ENCODE measurements at regions not wholly inside any gene's neighbourhood (a gene's known extent, or its start where the extent isn't known, plus 50 kb on each side); places are given as distances from the start of the nearest gene placed in this dataset.

- no peak overlapping the region for H3K27ac ChIP-seq (ENCODE audit: low read depth, low read length, severe bottlenecking)
- WGBS, 2 experiments (ENCODE audit: insufficient coverage in 2 of 2) = 93 to 100% methylated on average over 1 to 2 of the region's 3 CpGs
- H3K4me3 ChIP-seq (ENCODE audit: extremely low read depth, insufficient read depth, low read length, poor library complexity, severe bottlenecking) = no peak overlapping the region
- H3K9me3 ChIP-seq (ENCODE audit: control insufficient read depth, low read length) = peaks cover 8% of the 10 kb centered on the region
- H3K36me3 ChIP-seq (ENCODE audit: control insufficient read depth, insufficient read depth, low read length) = no peaks in the 10 kb centered on the region
- no peaks in the 10 kb centered on the region for H3K4me1 ChIP-seq (ENCODE audit: control insufficient read depth, insufficient read depth, low read length, poor library complexity, severe bottlenecking)
Measured at GRCh38 chr4:35710343-35710742, 534.0 kb downstream of the ARAP2 start.

DNA sequence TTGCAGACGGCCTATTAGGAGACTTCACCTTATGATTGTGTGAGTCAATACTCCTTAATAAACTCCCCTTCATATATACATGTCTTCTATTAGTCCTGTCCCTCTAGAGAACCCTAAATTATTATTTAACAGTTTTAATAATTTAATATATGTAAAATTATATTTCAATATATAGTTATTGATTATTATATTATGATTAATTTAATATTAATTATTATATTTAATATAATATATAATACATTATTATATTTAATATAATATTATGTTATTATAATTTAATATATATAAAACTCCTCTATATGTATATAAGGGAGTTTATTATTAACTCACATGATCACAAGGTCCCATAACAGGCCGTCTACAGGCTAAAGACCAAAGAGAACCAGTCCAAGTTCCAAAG is 533.2 kb downstream of the ARAP2 start:
- Histone ChIP-seq H3K9me3 (ENCODE audit: control insufficient read depth, low read length) (peaks cover 8% of the 10 kb centered on the region), H3K36me3 (ENCODE audit: control insufficient read depth, insufficient read depth, low read length) (no peaks in the 10 kb centered on the region), H3K4me1 (ENCODE audit: control insufficient read depth, insufficient read depth, low read length, poor library complexity, severe bottlenecking) (no peaks in the 10 kb centered on the region), H3K4me3 (ENCODE audit: extremely low read depth, insufficient read depth, low read length, poor library complexity, severe bottlenecking) (no peak overlapping the region), H3K27ac (ENCODE audit: low read depth, low read length, severe bottlenecking) (no peak overlapping the region)
- no CpG with 5 or more reads among the region's 2 CpGs for WGBS, 2 experiments (ENCODE audit: insufficient coverage in 2 of 2)

DNA sequence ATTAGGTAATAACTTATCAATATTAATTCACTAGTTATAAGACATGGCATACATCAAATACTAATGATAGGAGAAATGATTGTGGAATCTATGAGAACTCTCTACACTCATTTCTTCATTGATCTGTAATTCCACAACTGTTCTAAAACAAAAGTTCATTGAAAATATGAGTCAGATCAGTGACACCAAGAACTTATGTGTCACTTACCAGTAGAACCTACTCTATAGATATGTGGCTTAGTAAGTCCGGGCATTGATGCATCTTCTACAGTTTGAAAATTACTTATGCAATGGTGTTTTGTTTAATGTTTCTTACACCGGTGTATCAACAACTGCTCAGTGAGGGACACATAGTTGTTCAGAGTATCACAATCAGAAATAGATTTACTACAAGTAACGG is 520.3 kb downstream of the ARAP2 start:
- Histone ChIP-seq H3K36me3 (ENCODE audit: control insufficient read depth, insufficient read depth, low read length) (no peaks in the 10 kb centered on the region), H3K27ac (ENCODE audit: low read depth, low read length, severe bottlenecking) (no peak overlapping the region), H3K4me1 (ENCODE audit: control insufficient read depth, insufficient read depth, low read length, poor library complexity, severe bottlenecking) (no peaks in the 10 kb centered on the region), H3K9me3 (ENCODE audit: control insufficient read depth, low read length) (no peaks in the 10 kb centered on the region), H3K4me3 (ENCODE audit: extremely low read depth, insufficient read depth, low read length, poor library complexity, severe bottlenecking) (no peak overlapping the region)
- 94% methylated on average over 2 of the region's 3 CpGs; no CpG with 5 or more reads in 1 of the 2 experiments for WGBS, 2 experiments (ENCODE audit: insufficient coverage in 2 of 2)

GRCh38 chr4:35725131-35725530 is 519.2 kb downstream of the ARAP2 start:
- WGBS, 2 experiments (ENCODE audit: insufficient coverage in 2 of 2) = 86% methylated on average over 1 of the region's 1 CpG; no CpG with 5 or more reads in 1 of the 2 experiments

GRCh38 chr4:35730414-35730813 is 513.9 kb downstream of the ARAP2 start:
- no peak overlapping the region for H3K27ac ChIP-seq (ENCODE audit: low read depth, low read length, severe bottlenecking)
- 100% methylated on average over 1 of the region's 2 CpGs for WGBS, 2 experiments (ENCODE audit: insufficient coverage in 2 of 2)
- no peaks in the 10 kb centered on the region for H3K9me3 ChIP-seq (ENCODE audit: control insufficient read depth, low read length)
- no peaks in the 10 kb centered on the region for H3K4me1 ChIP-seq (ENCODE audit: control insufficient read depth, insufficient read depth, low read length, poor library complexity, severe bottlenecking)
- no peaks in the 10 kb centered on the region for H3K36me3 ChIP-seq (ENCODE audit: control insufficient read depth, insufficient read depth, low read length)
- H3K4me3 ChIP-seq (ENCODE audit: extremely low read depth, insufficient read depth, low read length, poor library complexity, severe bottlenecking) = no peak overlapping the region

More at GRCh38 chr4:35725131-35725530, 519.2 kb downstream of the ARAP2 start:
- Histone ChIP-seq H3K36me3 (ENCODE audit: control insufficient read depth, insufficient read depth, low read length) (no peaks in the 10 kb centered on the region), H3K27ac (ENCODE audit: low read depth, low read length, severe bottlenecking) (no peak overlapping the region), H3K4me1 (ENCODE audit: control insufficient read depth, insufficient read depth, low read length, poor library complexity, severe bottlenecking) (no peaks in the 10 kb centered on the region), H3K9me3 (ENCODE audit: control insufficient read depth, low read length) (no peaks in the 10 kb centered on the region), H3K4me3 (ENCODE audit: extremely low read depth, insufficient read depth, low read length, poor library complexity, severe bottlenecking) (no peak overlapping the region)

- Histone ChIP-seq H3K4me1 (ENCODE audit: control insufficient read depth, insufficient read depth, low read length, poor library complexity, severe bottlenecking) (no peaks in the 10 kb centered on the region), H3K9me3 (ENCODE audit: control insufficient read depth, low read length) (no peaks in the 10 kb centered on the region), H3K36me3 (ENCODE audit: control insufficient read depth, insufficient read depth, low read length) (no peaks in the 10 kb centered on the region), H3K4me3 (ENCODE audit: extremely low read depth, insufficient read depth, low read length, poor library complexity, severe bottlenecking) (no peak overlapping the region), H3K27ac (ENCODE audit: low read depth, low read length, severe bottlenecking) (no peak overlapping the region)
- WGBS, 2 experiments (ENCODE audit: insufficient coverage in 2 of 2) = no CpG with 5 or more reads among the region's 3 CpGs
Measured at GRCh38 chr4:35734381-35735098, 509.8 kb downstream of the ARAP2 start.

DNA sequence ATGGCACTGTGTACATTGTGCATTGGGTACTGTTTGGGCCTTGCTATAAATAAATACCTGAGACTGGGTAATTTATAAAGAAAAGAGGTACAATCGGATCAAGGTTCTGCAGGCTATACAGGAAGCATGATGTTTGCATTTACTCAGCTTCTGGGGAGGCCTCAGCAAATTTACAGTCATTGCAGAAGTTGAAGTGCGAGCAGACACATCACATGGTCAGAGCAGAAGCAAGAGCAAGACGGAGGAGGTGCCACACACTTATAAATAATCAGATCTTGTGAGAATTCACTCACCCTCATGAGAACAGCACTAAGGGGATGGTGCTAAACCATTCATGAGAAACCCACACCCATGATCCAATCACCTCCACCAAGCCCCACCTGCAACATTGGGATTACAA is 505.0 kb downstream of the ARAP2 start:
- WGBS, 2 experiments (ENCODE audit: insufficient coverage in 2 of 2) = 50 to 100% methylated on average over 1 to 2 of the region's 3 CpGs
- Histone ChIP-seq H3K36me3 (ENCODE audit: control insufficient read depth, insufficient read depth, low read length) (no peaks in the 10 kb centered on the region), H3K4me1 (ENCODE audit: control insufficient read depth, insufficient read depth, low read length, poor library complexity, severe bottlenecking) (no peaks in the 10 kb centered on the region), H3K9me3 (ENCODE audit: control insufficient read depth, low read length) (no peaks in the 10 kb centered on the region), H3K4me3 (ENCODE audit: extremely low read depth, insufficient read depth, low read length, poor library complexity, severe bottlenecking) (no peak overlapping the region), H3K27ac (ENCODE audit: low read depth, low read length, severe bottlenecking) (no peak overlapping the region)

DNA sequence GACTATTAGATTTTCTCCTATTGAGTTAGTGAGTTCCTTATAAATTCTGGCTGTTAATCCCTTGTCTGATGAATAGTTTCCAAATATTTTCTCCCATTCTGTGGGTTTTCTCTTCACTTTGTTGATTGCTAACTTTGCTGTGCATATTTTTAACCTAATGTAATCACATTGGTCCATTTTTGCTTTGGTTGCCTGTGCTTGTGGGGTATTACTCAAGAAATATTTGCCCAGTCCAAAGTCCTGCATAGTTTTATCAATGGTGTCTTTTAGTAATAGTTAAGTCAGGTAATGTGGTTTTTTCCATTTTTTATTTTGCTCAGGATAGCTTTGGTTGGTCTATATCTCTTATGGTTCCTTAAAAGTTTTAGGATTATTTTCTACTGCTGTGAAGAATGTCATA is 490.3 kb downstream of the ARAP2 start:
- Histone ChIP-seq H3K27ac (ENCODE audit: low read depth, low read length, severe bottlenecking) (no peak overlapping the region), H3K36me3 (ENCODE audit: control insufficient read depth, insufficient read depth, low read length) (no peaks in the 10 kb centered on the region), H3K9me3 (ENCODE audit: control insufficient read depth, low read length) (no peaks in the 10 kb centered on the region), H3K4me1 (ENCODE audit: control insufficient read depth, insufficient read depth, low read length, poor library complexity, severe bottlenecking) (no peaks in the 10 kb centered on the region), H3K4me3 (ENCODE audit: extremely low read depth, insufficient read depth, low read length, poor library complexity, severe bottlenecking) (no peak overlapping the region)

GRCh38 chr4:35757836-35758235 is 486.5 kb downstream of the ARAP2 start:
- Histone ChIP-seq H3K36me3 (ENCODE audit: control insufficient read depth, insufficient read depth, low read length) (no peaks in the 10 kb centered on the region), H3K4me3 (ENCODE audit: extremely low read depth, insufficient read depth, low read length, poor library complexity, severe bottlenecking) (no peak overlapping the region), H3K4me1 (ENCODE audit: control insufficient read depth, insufficient read depth, low read length, poor library complexity, severe bottlenecking) (no peaks in the 10 kb centered on the region), H3K9me3 (ENCODE audit: control insufficient read depth, low read length) (no peaks in the 10 kb centered on the region), H3K27ac (ENCODE audit: low read depth, low read length, severe bottlenecking) (no peak overlapping the region)
- no CpG with 5 or more reads among the region's 1 CpG for WGBS, 2 experiments (ENCODE audit: insufficient coverage in 2 of 2)

DNA sequence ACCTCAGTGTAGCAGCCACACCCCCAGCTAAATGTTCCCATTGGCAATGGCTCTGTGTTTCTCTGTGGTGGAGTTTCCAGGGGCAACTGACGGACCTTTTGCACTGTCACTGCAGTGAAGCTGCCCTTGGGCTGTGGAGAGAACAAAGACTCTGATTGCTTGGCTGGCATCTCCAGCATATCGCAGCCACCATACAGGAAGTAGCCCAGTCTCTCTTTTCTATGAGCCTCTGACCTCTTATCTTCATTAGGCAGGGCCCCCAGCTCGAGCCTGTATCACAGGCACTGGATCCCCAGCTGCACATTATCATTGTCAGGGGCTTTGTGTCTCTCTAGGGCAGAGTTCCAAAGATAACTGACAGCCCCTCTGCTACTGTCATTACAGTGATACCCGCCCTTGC is 483.5 kb downstream of the ARAP2 start:
- H3K4me1 ChIP-seq (ENCODE audit: control insufficient read depth, insufficient read depth, low read length, poor library complexity, severe bottlenecking) = no peaks in the 10 kb centered on the region
- 68 to 74% methylated on average over 3 to 4 of the region's 4 CpGs for WGBS, 2 experiments (ENCODE audit: insufficient coverage in 2 of 2)
- no peaks in the 10 kb centered on the region for H3K36me3 ChIP-seq (ENCODE audit: control insufficient read depth, insufficient read depth, low read length)
- no peaks in the 10 kb centered on the region for H3K9me3 ChIP-seq (ENCODE audit: control insufficient read depth, low read length)
- H3K27ac ChIP-seq (ENCODE audit: low read depth, low read length, severe bottlenecking) = peak overlapping the region; percentile 26
- no peak overlapping the region for H3K4me3 ChIP-seq (ENCODE audit: extremely low read depth, insufficient read depth, low read length, poor library complexity, severe bottlenecking)

GRCh38 chr4:35771571-35771970 is 472.7 kb downstream of the ARAP2 start:
- no peak overlapping the region for H3K4me3 ChIP-seq (ENCODE audit: extremely low read depth, insufficient read depth, low read length, poor library complexity, severe bottlenecking)
- H3K9me3 ChIP-seq (ENCODE audit: control insufficient read depth, low read length) = no peaks in the 10 kb centered on the region
- H3K4me1 ChIP-seq (ENCODE audit: control insufficient read depth, insufficient read depth, low read length, poor library complexity, severe bottlenecking) = no peaks in the 10 kb centered on the region
- WGBS, 2 experiments (ENCODE audit: insufficient coverage in 2 of 2) = 100% methylated on average over 1 of the region's 2 CpGs; no CpG with 5 or more reads in 1 of the 2 experiments
- H3K36me3 ChIP-seq (ENCODE audit: control insufficient read depth, insufficient read depth, low read length) = no peaks in the 10 kb centered on the region
- H3K27ac ChIP-seq (ENCODE audit: low read depth, low read length, severe bottlenecking) = no peak overlapping the region

Measured in mesodermal cell (in vitro differentiated cells).